HCT116 (cell line): ENCODE measurements at regions not wholly inside any gene's neighbourhood (a gene's known extent, or its start where the extent isn't known, plus 50 kb on each side); places are given as distances from the start of the nearest gene placed in this dataset.

ENCODE experiments used
- ATAC-seq: fragments of 200-7000 bp; cut with Tn5 transposase; 2 replicates; pipeline ENCODE4 v1.9.1; 2020; ENCODE audit warnings: mild to moderate bottlenecking, moderate library complexity
- BruUV-seq: library from RNA; stranded (reverse); fragments of 400-500 nt; replicated peaks from 2 replicates; lab custom pipeline; 2021; lab: Mats Ljungman, UMichigan
- CTCF ChIA-PET: fragments of 300-600 bp; sonication (Branson Sonifier 250); formaldehyde crosslinking; loops from one replicate; lab custom pipeline; 2021; ENCODE audit warnings: antibody characterized with exemption; lab: Charles Lee
- POLR2A ChIA-PET: fragments of 300-600, 350-600 bp; sonication (Branson Sonifier 250); formaldehyde crosslinking; loops from one replicate; lab custom pipeline; 2021; ENCODE audit warnings: antibody characterized with exemption; lab: Charles Lee
- RAD21 ChIA-PET, 2 experiments: fragments of 300-600 bp; sonication (Branson Sonifier 250); formaldehyde crosslinking; loops; one replicate each; lab custom pipeline; 2023; ENCODE audit warnings: low total read pairs in 2 of 2; ENCODE audit not compliant: uncharacterized antibody in 2 of 2, unreplicated experiment in 2 of 2, low non-redundant PET in 1 of 2; lab: Charles Lee
- DNase-seq: peaks from one replicate; pipeline ENCODE4 v3.0.0-alpha.2; 2010; ENCODE audit warnings: low read depth, low spot score
- H2AFZ ChIP-seq: fragments of 200-600 bp; shearing (Covaris generic), sonication (generic); 2 replicates; pipeline ENCODE4 v1.6.1; 2017; ENCODE audit warnings: low read depth, mixed run types, mixed read lengths, antibody characterized with exemption, low read length; ENCODE audit not compliant: poor library complexity, severe bottlenecking
- H3K27ac ChIP-seq: 2 replicates; pipeline ENCODE4 v1.5.1; 2012; ENCODE audit warnings: low read depth, low read length
- H3K27me3 ChIP-seq: fragments of 200-600 bp; sonication (generic); 2 replicates; pipeline ENCODE4 v1.6.1; 2016; ENCODE audit warnings: mixed run types, low read length, mixed read lengths; ENCODE audit not compliant: insufficient read depth
- H3K36me3 ChIP-seq, 2 experiments: fragments of 200-500 bp in 1 of 2; fragments of 200-600 bp in 1 of 2; sonication (Bioruptor generic) in 1 of 2; sonication (generic) in 1 of 2; 2 replicates each; pipeline versions ENCODE4 v1.5.1 to v1.6.1; 2014 to 2016; ENCODE audit warnings: low read length in 2 of 2, inconsistent platforms in 1 of 2, mixed read lengths in 1 of 2, mixed run types in 1 of 2; ENCODE audit not compliant: insufficient read depth in 2 of 2, control insufficient read depth in 1 of 2
- H3K4me1 ChIP-seq, 2 experiments: fragments of 200-600 bp in 1 of 2; sonication (generic) in 1 of 2; 2 replicates each; pipeline versions ENCODE4 v1.5.1 to v1.6.1; 2012 to 2017; ENCODE audit warnings: low read length in 2 of 2, inconsistent platforms in 1 of 2, mild to moderate bottlenecking in 1 of 2, mixed read lengths in 1 of 2, mixed run types in 1 of 2, moderate library complexity in 1 of 2; ENCODE audit not compliant: insufficient read depth in 2 of 2, control insufficient read depth in 1 of 2
- H3K4me2 ChIP-seq: fragments of 200-600 bp; sonication (generic); 2 replicates; pipeline ENCODE4 v1.6.1; 2017; ENCODE audit warnings: mixed run types, low read length, mixed read lengths
- H3K4me3 ChIP-seq, 2 experiments: fragments of 200-600 bp in 1 of 2; sonication (generic) in 1 of 2; replicated peaks in 1 of 2; 2 replicates each; pipeline ENCODE4 v1.5.1; 2011 to 2016; ENCODE audit warnings: low read length in 2 of 2, control low read depth in 1 of 2, low read depth in 1 of 2, mild to moderate bottlenecking in 1 of 2, mixed read lengths in 1 of 2, mixed run types in 1 of 2
- H3K79me2 ChIP-seq: fragments of 200-600 bp; sonication (generic); 2 replicates; pipeline ENCODE4 v1.6.1; 2017; ENCODE audit warnings: mild to moderate bottlenecking, mixed run types, low read length, moderate library complexity, mixed read lengths; ENCODE audit not compliant: insufficient read depth
- H3K9ac ChIP-seq: fragments of 200-600 bp; sonication (generic); 2 replicates; pipeline ENCODE4 v1.6.1; 2016; ENCODE audit warnings: low read length, mixed read lengths
- H3K9me2 ChIP-seq: fragments of 200-600 bp; sonication (generic), shearing (Covaris generic); 2 replicates; pipeline ENCODE4 v1.6.1; 2017; ENCODE audit warnings: mixed run types, mild to moderate bottlenecking, moderate library complexity; ENCODE audit not compliant: insufficient read depth
- H3K9me3 ChIP-seq, 2 experiments: fragments of 200-500 bp in 1 of 2; fragments of 200-600 bp in 1 of 2; sonication (Bioruptor generic) in 1 of 2; sonication (generic) in 1 of 2; 2 replicates each; pipeline ENCODE4 v1.6.1; 2014 to 2017; ENCODE audit warnings: low read length in 2 of 2, mixed read lengths in 2 of 2, inconsistent platforms in 1 of 2, low read depth in 1 of 2, mild to moderate bottlenecking in 1 of 2, mixed run types in 1 of 2, moderate library complexity in 1 of 2; ENCODE audit not compliant: control insufficient read depth in 1 of 2, insufficient read depth in 1 of 2
- H4K20me1 ChIP-seq: fragments of 200-600 bp; sonication (generic), shearing (Covaris generic); 2 replicates; pipeline ENCODE4 v1.6.1; 2017; ENCODE audit warnings: mixed run types, mild to moderate bottlenecking, moderate library complexity; ENCODE audit not compliant: insufficient read depth
- ELF1 ChIP-seq: IDR thresholded peaks from 2 replicates; pipeline ENCODE4 v1.6.1; 2012; ENCODE audit warnings: low read depth, borderline replicate concordance
- JUND ChIP-seq: IDR thresholded peaks from 2 replicates; pipeline ENCODE4 v1.6.1; 2012
- POLR2A ChIP-seq: IDR thresholded peaks from 2 replicates; pipeline ENCODE4 v1.7.0; 2011; ENCODE audit warnings: borderline replicate concordance; ENCODE audit not compliant: insufficient read depth, insufficient read length; ENCODE audit errors: extremely low read depth
- POLR2AphosphoS5 ChIP-seq: IDR thresholded peaks from 2 replicates; pipeline ENCODE4 v1.6.1; 2011; ENCODE audit warnings: mild to moderate bottlenecking, low read depth, low read length, moderate library complexity
- REST ChIP-seq: IDR thresholded peaks from 2 replicates; pipeline ENCODE4 v1.6.1; 2012; ENCODE audit warnings: low read depth
- SP1 ChIP-seq: IDR thresholded peaks from 2 replicates; pipeline ENCODE4 v1.6.1; 2012; ENCODE audit warnings: low read depth
- TCF7L2 ChIP-seq: IDR thresholded peaks from 2 replicates; pipeline ENCODE4 v1.7.0; 2011; ENCODE audit warnings: borderline replicate concordance, inconsistent platforms; ENCODE audit not compliant: insufficient read depth, insufficient read length; ENCODE audit errors: extremely low read depth
- ZBTB33 ChIP-seq: IDR thresholded peaks from 2 replicates; pipeline ENCODE4 v1.6.1; 2011; ENCODE audit warnings: mild to moderate bottlenecking, low read length, moderate library complexity; ENCODE audit not compliant: insufficient replicate concordance; ENCODE audit errors: extremely low read depth
- ZNF274 ChIP-seq: fragments of 200-500 bp; sonication (Bioruptor generic); IDR thresholded peaks from 2 replicates; pipeline ENCODE4 v1.6.1; 2014; ENCODE audit warnings: mild to moderate bottlenecking, low read depth, low read length, inconsistent platforms
- intact Hi-C: fragments of 100-400 bp; cut with micrococcal nuclease; formaldehyde crosslinking; loops from 2 replicates; pipeline ENCODE4 v1.10.0; 2022

DNA sequence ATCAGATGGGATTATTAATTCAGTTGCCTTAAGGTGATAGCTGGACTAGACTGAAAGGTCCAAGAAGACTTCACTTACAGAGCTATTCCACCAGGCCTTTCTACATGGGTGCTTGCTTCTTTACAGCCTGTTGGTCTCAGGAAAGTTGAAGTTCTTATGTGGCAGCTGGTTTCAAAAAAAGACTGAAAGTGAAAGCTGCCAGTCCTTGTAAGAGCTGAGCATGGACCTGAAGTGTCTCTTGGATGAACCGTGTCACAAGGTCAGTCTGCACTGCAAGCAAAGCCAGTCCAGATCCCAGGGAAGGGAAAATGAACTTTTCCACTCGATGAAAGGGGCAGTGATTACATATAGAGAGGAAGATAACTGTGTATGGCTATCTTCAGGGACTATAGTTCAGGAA is 201.5 kb upstream of the LUZP2 start:
- Histone ChIP-seq H3K9me2 (no peaks in the 10 kb centered on the region), H3K9ac (no peak overlapping the region), H3K79me2 (no peaks in the 10 kb centered on the region), H3K4me3 (no peak overlapping the region), H3K27ac (no peak overlapping the region), H3K4me2 (no peak overlapping the region), H3K27me3 (no peaks in the 10 kb centered on the region), H3K9me3 (peaks cover 5 to 12% of the 10 kb centered on the region in 2 experiments; a peak in 3 of 4 replicates), H4K20me1 (no peaks in the 10 kb centered on the region), H3K4me1 (no peaks in the 10 kb centered on the region), H2AFZ (no peak overlapping the region), H3K36me3 (no peaks in the 10 kb centered on the region)
- TF ChIP-seq JUND (no peak), ZNF274 (no peak), ELF1 (no peak)
- ChIA-PET RAD21 (no interaction called here), CTCF (no interaction called here), POLR2A (no interaction called here)
- ATAC-seq (no peak), DNase-seq (no peak)
- no TSS peak for BruUV-seq
- intact Hi-C loops = no loop called here

DNA sequence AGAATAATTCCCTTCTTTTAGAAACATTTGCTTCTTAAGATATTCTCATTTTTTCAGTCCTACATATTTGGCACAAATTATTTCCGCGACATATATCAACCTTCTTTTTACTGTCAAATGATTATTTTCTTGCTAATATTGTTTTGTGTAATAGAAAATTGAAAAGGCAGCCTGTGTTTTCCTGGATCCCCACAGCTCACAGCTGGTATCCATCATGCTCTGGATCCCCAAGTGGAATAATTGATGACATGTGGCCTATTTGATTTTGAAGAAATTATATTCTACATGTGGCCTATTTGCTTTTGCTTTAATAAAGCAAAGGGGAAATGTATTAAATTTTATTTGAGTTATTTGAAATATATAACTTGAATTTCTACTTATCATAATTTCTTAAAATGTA is 199.4 kb upstream of the LUZP2 start:
- POLR2A ChIA-PET = no interaction called here
- Histone ChIP-seq H4K20me1 (no peaks in the 10 kb centered on the region), H3K27ac (no peak overlapping the region), H3K9me2 (no peaks in the 10 kb centered on the region), H3K27me3 (no peaks in the 10 kb centered on the region), H2AFZ (no peak overlapping the region), H3K4me2 (no peak overlapping the region), H3K4me3 (no peak overlapping the region), H3K79me2 (no peaks in the 10 kb centered on the region), H3K9me3 (peaks cover 5 to 15% of the 10 kb centered on the region in 2 experiments; a peak in 3 of 4 replicates), H3K9ac (no peak overlapping the region)
- RAD21 ChIA-PET = no interaction called here
- CTCF ChIA-PET = no interaction called here
- no TSS peak for BruUV-seq
- ATAC-seq = no peak
- intact Hi-C loops = no loop called here
- DNase-seq = no peak
- TF ChIP-seq REST = no peak
- TF ChIP-seq SP1 = no peak
- TF ChIP-seq POLR2AphosphoS5 = no peak
- TF ChIP-seq ZNF274 = no peak
- no peak for TF ChIP-seq TCF7L2
- TF ChIP-seq POLR2A = no peak
- TF ChIP-seq ZBTB33 = no peak
- TF ChIP-seq, all 23 proteins: peak for 0
- no peaks in the 10 kb centered on the region for H3K36me3 ChIP-seq
- no peaks in the 10 kb centered on the region for H3K4me1 ChIP-seq
